ENCODE measurements at regions not wholly inside any gene's neighbourhood (a gene's known extent, or its start where the extent isn't known, plus 50 kb on each side); places are given as distances from the start of the nearest gene placed in this dataset.
"Not testable (repeated sequence)": the region's sequence is repeated elsewhere in the genome, so short reads cannot be mapped to it uniquely, and the experiment has no call there.

DNA sequence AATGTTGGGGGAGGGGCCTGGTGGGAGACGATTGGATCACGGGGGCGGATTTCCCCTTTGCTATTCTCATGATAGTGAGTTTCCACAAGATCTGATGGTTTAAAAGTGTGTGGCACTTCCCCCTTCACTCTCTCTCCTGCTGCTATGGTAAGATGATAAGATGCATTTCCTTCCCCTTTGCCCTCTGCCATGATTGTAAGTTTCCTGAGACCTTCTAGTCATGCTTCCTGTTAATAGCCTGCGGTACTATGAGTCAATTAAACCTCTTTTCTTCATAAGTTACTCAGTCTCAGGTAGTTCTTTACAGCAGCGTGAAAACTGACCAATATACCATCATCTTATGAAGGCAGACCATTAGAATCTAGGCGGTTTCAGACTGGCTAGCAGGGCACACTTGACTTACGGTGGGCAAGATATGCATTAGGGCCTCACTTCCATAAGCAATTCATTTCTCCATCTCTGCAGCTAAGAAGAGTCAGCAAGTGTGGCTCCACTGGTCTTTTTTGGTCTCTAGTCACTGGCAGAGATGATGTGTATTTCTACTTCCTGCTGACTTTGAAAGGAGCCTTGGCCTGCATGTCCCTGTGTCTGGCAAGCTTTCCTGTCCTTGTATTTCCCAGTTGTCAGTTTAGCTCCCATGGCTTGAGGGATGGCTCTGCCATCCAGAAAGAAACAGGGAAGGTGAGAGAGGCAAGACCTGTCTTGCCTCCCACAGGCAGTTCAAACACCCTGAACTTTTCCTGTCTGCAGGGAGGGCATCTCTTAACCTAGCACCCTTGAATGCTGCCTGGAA, 109.0 kb upstream of the ADAMTS9 start:
- DNase-seq = no peak

- DNase-seq = no peak
Observed at GRCh38 chr3:64792445-64792844, 104.6 kb upstream of the ADAMTS9 start.

GRCh38 chr3:64789111-64789510, 101.3 kb upstream of the ADAMTS9 start:
- no peak for DNase-seq

- DNase-seq = no peak
Observed at GRCh38 chr3:64783200-64783599, 95.4 kb upstream of the ADAMTS9 start.

DNA sequence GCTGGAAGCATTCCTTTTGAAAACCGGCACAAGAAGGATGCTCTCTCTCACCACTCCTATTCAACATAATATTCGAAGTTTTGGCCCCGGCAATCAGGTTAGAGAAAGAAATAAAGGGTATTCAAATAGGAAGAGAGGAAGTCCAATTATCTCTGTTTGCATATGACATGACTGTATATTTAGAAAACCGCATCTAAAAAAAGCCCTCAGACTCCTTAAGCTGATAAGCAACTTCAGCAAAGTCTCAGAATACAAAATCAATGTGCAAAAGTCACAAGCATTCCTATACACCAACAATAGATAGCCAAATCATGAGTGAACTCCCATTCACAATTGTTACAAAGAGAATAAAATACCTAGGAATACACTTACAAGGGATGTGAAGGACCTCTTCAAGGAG, 93.1 kb upstream of the ADAMTS9 start:
- not testable (repeated sequence) for DNase-seq

DNA sequence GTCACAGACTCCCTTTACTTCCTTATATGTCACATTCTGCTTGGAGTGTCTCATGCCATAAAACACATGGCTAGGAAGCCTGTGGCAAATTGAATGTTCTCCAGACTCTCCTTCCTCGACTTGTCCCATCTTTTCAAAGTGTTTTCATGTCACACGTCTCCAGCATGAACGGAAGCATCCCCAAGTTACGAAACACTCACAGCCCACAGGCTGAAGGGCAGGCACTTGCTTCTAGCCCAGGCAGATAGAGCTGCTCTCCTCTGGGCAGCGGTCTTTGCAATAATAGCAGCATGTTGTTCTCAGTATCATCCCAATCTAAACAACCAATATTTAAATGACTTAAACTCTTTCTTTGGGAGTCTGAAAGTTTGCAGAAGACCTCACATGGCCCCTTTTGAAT, 85.3 kb upstream of the ADAMTS9 start:
- no peak for DNase-seq

- DNase-seq = no peak
Observed at GRCh38 chr3:64766440-64766839, 78.6 kb upstream of the ADAMTS9 start.

- DNase-seq = no peak
Observed at GRCh38 chr3:64765947-64766346, 78.1 kb upstream of the ADAMTS9 start.

DNA sequence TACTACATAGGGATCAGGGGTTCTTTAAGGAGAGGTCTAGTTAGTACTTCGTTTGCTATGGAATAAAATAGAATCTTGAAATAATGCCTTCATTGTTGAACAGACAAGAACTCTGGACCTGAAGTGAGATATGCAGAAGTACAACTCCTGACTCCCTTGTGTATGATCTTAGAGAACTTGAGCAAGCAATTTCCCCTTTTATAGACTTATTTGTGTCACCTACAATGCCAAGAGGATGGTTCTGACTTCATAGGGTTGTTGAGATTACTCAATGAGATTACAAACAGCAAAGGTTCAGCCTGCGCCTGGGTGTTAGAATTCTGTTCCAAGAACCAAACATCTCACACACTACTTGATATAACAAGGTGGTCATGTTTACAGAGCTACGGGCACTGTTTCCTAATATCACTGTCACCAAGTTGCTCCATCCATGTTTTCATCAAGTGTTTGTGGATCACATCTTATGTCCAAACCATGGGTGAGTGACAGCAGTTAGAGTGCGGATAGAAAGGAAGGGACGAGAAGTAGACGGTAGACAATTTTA, 76.7 kb upstream of the ADAMTS9 start:
- DNase-seq = no peak

- no peak for DNase-seq
Observed at GRCh38 chr3:64763980-64764379, 76.2 kb upstream of the ADAMTS9 start.

DNA sequence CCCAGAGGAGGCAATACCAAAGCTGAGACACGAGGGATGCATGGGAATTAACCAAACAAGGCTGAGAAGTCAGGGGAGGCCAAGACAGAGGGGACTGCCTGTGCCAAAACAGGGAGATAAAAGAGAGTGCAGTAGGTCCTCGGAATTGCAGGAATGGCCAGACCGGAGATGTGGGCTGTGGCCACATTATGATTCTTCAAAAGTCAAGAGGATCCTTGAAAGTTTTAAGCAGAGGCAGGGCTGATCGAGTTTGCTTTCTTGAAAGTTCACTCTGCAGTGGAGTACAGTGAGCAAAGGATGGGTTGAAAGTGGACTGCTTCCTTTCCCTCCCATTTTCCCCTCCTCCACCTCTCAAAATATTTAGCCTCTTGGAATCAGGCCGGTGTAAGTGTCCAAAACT, 73.9 kb upstream of the ADAMTS9 start:
- no peak for DNase-seq

DNA sequence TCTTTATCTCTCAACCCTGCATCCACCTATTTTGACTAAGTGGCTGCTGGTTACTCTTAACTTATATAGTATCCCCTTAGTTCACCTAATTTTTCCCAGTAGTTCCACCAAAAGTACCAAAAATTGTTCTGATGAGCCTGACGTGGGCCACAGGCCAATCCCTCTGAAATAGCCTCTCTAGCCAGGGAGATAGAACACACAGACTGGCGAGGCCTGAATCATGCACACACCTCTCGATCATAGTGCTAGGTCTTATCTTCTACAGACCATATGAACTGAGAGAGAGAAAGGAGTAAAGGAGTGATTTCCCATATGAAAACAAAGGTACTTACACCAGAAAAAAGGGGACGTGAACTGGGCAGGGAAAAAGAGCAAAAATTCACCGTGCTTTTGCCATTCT, 72.5 kb upstream of the ADAMTS9 start:
- no peak for DNase-seq

- DNase-seq = no peak
Observed at GRCh38 chr3:64759811-64760210, 72.0 kb upstream of the ADAMTS9 start.

DNA sequence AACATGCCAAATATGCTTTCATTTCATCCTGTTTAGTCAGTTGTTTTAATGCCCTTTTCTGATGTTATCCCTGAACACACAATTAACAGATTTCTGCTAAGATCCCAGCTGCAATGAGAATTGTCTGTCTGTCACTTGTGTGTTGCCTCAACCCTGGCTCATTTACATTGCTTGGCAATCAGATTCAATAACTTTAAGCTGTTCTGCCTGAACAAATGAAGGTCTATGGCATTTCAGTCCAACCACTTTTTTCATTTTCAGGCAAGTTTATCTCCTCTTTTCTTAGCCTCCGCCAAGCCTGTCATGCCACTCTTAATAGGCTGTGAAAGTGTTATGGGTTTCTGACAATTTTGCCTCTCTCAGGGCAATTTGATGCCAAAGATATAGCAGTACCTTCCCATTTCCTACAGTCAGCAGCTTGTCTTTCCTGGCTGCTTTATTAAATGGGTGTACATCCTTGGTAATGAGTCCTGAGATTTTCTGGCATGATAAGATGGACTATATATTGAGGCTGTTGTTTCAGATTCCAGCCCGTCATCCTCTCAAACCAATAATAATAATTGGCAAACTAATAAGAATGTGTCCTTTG, 68.7 kb upstream of the ADAMTS9 start:
- DNase-seq = no peak

GRCh38 chr3:64748244-64748904, 60.6 kb upstream of the ADAMTS9 start:
- DNase-seq = no peak

DNA sequence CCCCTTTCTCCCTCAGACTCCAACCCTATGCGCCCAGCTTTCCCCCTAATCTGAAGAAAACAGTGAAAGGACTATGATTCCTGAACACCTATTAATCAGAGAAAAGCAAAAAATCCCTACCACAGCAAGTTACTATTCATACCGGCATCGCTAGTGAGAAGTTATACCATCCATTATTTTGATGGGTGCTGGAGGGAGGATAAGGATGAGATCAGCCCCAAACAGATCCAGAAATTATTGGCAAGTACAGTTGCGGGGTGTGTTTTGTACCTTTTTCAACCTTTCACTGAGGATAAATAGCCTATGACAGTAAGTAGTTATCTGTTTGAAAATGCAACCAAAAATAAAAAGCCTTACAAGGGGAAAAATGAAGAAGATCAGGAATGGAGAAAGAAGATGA, 59.9 kb upstream of the ADAMTS9 start:
- no peak for DNase-seq

DNA sequence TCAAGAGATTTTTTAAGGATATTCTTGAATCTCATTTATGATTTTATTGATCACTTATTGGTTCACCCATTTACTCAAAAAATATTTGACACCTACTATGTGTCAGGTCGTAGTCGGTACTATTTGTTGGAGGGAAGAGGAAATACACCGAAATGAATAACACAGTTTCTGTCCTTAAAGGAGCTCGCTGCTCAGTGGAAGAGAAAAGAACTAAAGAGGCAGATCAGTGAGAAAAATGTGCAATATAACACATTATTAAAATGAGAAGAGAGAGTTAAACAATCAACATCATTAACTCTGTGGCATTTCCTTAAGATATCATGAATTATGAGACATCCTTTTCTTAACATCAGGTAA, 56.1 kb upstream of the ADAMTS9 start:
- no peak for DNase-seq

GRCh38 chr3:64743156-64743886, 55.5 kb upstream of the ADAMTS9 start:
- DNase-seq = no peak

DNA sequence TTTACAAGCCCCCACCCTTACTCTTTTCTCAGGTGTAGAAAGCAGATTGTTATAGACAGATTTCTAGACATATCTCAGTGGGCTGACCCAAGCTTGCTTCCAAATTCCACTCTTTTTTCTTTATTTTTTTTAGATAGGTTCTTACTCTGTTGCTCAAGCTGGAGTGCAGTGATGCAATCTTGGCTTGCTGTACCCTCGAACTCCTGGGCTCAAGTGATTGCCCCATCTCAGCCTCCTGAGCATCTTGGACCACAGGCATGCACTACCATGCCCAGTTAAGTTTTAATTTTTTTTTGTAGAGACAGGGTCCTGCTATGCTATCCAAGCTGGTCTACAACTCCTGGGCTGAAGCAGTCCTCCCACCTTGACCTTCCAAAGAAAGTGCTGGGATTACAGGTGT, 53.5 kb upstream of the ADAMTS9 start:
- DNase-seq = no peak

- DNase-seq = no peak
Observed at GRCh38 chr3:64739971-64740631, 52.3 kb upstream of the ADAMTS9 start.

Data from SIG-M5 (cell line).